GM12878 (cell line): ENCODE measurements at regions not wholly inside any gene's neighbourhood (a gene's known extent, or its start where the extent isn't known, plus 50 kb on each side); places are given as distances from the start of the nearest gene placed in this dataset.

ENCODE experiments used
- ATAC-seq: fragments of 200-7000 bp; cut with Tn5 transposase; 3 replicates; pipeline ENCODE4 v1.9.1; 2020; ENCODE audit warnings: mild to moderate bottlenecking, moderate library complexity
- BruUV-seq: library from RNA; stranded (reverse); fragments of 400-500 nt; replicated peaks from 2 replicates; lab custom pipeline; 2021; lab: Mats Ljungman, UMichigan
- CTCF ChIA-PET: fragments of 300-600 bp; sonication (Branson Sonifier 250); formaldehyde crosslinking; extraction: SDS; loops from one replicate; lab custom pipeline; 2021; ENCODE audit warnings: inconsistent platforms; lab: Yijun Ruan, JAX
- POLR2A ChIA-PET: fragments of 350-600 bp; formaldehyde crosslinking; extraction: SDS; loops from one replicate; lab custom pipeline; 2021; ENCODE audit warnings: inconsistent platforms; lab: Charles Lee
- RAD21 ChIA-PET: fragments of 300-600 bp; sonication (Branson Sonifier 250); formaldehyde crosslinking; loops from one replicate; lab custom pipeline; 2023; ENCODE audit warnings: antibody characterized with exemption; ENCODE audit not compliant: unreplicated experiment; lab: Charles Lee
- SMC1A ChIA-PET: fragments of 300-600 bp; sonication (Branson Sonifier 250); formaldehyde crosslinking; loops from one replicate; lab custom pipeline; 2023; ENCODE audit not compliant: unreplicated experiment, uncharacterized antibody; lab: Charles Lee
- DNase-seq: peaks from one replicate; pipeline ENCODE4 v3.0.0-alpha.2; 2011; ENCODE audit warnings: low read depth, low spot score
- FAIRE-seq: peaks from 3 replicates; lab custom pipeline; 2011; peaks lifted over from hg19 to GRCh38; lab: Jason Lieb, UNC
- H2AFZ ChIP-seq: 2 replicates; pipeline ENCODE4 v1.6.0; 2011; ENCODE audit warnings: low read depth, low read length, control low read depth; ENCODE audit not compliant: control insufficient read depth
- H3K27ac ChIP-seq: 2 replicates; pipeline ENCODE4 v1.5.1; 2011; ENCODE audit warnings: control low read depth; ENCODE audit not compliant: control insufficient read depth, insufficient read depth
- H3K27me3 ChIP-seq, 2 experiments: replicated peaks in 1 of 2; 2 replicates each; pipeline versions ENCODE4 v1.6.0 to v1.6.1; 2011; ENCODE audit warnings: low read length in 1 of 2; ENCODE audit not compliant: control insufficient read depth in 2 of 2, insufficient read depth in 2 of 2
- H3K36me3 ChIP-seq, 2 experiments: 2 replicates each; pipeline ENCODE4 v1.5.1; 2011; ENCODE audit warnings: low read length in 1 of 2; ENCODE audit not compliant: control insufficient read depth in 2 of 2, insufficient read depth in 2 of 2
- H3K4me1 ChIP-seq: 2 replicates; pipeline ENCODE4 v1.6.1; 2011; ENCODE audit warnings: mild to moderate bottlenecking, low read length, moderate library complexity, mixed read lengths; ENCODE audit not compliant: control insufficient read depth, insufficient read depth
- H3K4me2 ChIP-seq: 2 replicates; pipeline ENCODE4 v1.6.0; 2011; ENCODE audit warnings: control low read depth; ENCODE audit not compliant: control insufficient read depth, insufficient read depth
- H3K4me3 ChIP-seq: fragments of 200-600 bp; sonication (generic); 2 replicates; pipeline ENCODE4 v1.5.1; 2016
- H3K79me2 ChIP-seq: 2 replicates; pipeline ENCODE4 v1.6.0; 2011; ENCODE audit warnings: low read length; ENCODE audit not compliant: control insufficient read depth, insufficient read depth
- H3K9ac ChIP-seq: 2 replicates; pipeline ENCODE4 v1.8.0; 2011; ENCODE audit warnings: low read length, control low read depth, mixed read lengths; ENCODE audit not compliant: control insufficient read depth, insufficient read depth
- H3K9me3 ChIP-seq: replicated peaks from 3 replicates; pipeline ENCODE4 v1.5.1; 2011; ENCODE audit warnings: mild to moderate bottlenecking, low read length; ENCODE audit not compliant: control insufficient read depth, insufficient read depth
- H4K20me1 ChIP-seq: 2 replicates; pipeline ENCODE4 v1.6.0; 2011; ENCODE audit not compliant: control insufficient read depth, insufficient read depth
- BHLHE40 ChIP-seq, 2 experiments: fragments of 450-650 bp in 1 of 2; IDR thresholded peaks; 2 replicates each; pipeline ENCODE4 v1.6.1; 2011 to 2017; ENCODE audit warnings: low read depth in 2 of 2, borderline replicate concordance in 1 of 2, improper control_type of control experiment in 1 of 2, low read length in 1 of 2, mild to moderate bottlenecking in 1 of 2
- IKZF1 ChIP-seq: fragments of 450-650 bp; conservative IDR thresholded peaks from 2 replicates; pipeline ENCODE4 v1.6.1; 2017; ENCODE audit warnings: antibody characterized with exemption, mild to moderate bottlenecking
- JUNB ChIP-seq: IDR thresholded peaks from 2 replicates; pipeline ENCODE4 v1.6.1; 2016; ENCODE audit warnings: antibody characterized with exemption, mild to moderate bottlenecking
- MTA2 ChIP-seq: fragments of 450-650 bp; IDR thresholded peaks from 2 replicates; pipeline ENCODE4 v1.6.1; 2016; ENCODE audit warnings: low read depth, mild to moderate bottlenecking, moderate library complexity
- MYC ChIP-seq: IDR thresholded peaks from 2 replicates; pipeline ENCODE4 v1.6.1; 2011; ENCODE audit warnings: mild to moderate bottlenecking, low read length, moderate library complexity, inconsistent platforms; ENCODE audit not compliant: insufficient read depth, insufficient replicate concordance, insufficient read length, severe bottlenecking
- NR2C1 ChIP-seq: fragments of 450-650 bp; IDR thresholded peaks from 2 replicates; pipeline ENCODE4 v1.6.1; 2017; ENCODE audit warnings: antibody characterized with exemption, mild to moderate bottlenecking, moderate library complexity
- NR2F1 ChIP-seq: fragments of 450-650 bp; conservative IDR thresholded peaks from 2 replicates; pipeline ENCODE4 v1.6.1; 2017; ENCODE audit warnings: mild to moderate bottlenecking
- WGBS: methylation state at CpG from one replicate; pipeline ENCODE4 v1.1.6; 2016; ENCODE audit warnings: low lambda C conversion rate; ENCODE audit not compliant: insufficient replicate concordance, insufficient coverage; ENCODE audit errors: missing lambda C conversion rate; 5-methylcytosine and 5-hydroxymethylcytosine counted together
- in situ Hi-C: fragments of 300-500 bp; cut with MboI; formaldehyde crosslinking; loops from 9 replicates; pipeline ENCODE4 v1.14.3; 2018; ENCODE audit warnings: mixed read lengths
- intact Hi-C: fragments of 100-400 bp; cut with micrococcal nuclease; formaldehyde crosslinking; loops from one replicate; pipeline ENCODE4 v1.14.2; 2022; ENCODE audit not compliant: unreplicated experiment
- TF ChIP-seq, protein P1 (sequence below): fragments of 450-650 bp; IDR thresholded peaks from 2 replicates; pipeline ENCODE4 v1.6.1; 2017; ENCODE audit warnings: mild to moderate bottlenecking, moderate library complexity

DNA sequence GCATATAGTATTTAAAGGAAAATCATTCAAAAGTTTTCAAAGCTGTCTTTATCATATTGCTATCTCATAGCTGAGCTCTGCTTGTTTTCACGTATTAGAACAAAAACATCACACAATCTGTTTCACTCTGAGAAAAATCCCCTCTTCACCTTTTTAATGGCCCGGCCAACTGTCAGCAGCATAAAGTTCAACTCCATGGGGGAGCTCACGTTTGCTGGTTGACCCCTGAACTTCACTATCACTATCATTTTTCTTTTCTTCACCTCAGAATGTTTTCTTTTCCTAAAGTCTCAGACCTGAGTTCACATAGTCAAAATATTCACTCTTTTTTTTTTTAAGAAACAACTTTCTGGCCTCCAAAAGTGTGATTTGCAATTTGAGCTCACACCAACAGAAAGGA lies 374.4 kb upstream of the MARCKS start:
- RAD21 ChIA-PET = interaction anchor here (0.8 to 1.2 kb wide), 3 partner anchors 138 to 154 kb away, joined by 3 to 6 read pairs (median 4); no protein-coding TSS in a partner anchor
- Histone ChIP-seq H3K36me3 (no peaks in the 10 kb centered on the region), H3K4me1 (no peaks in the 10 kb centered on the region), H3K9ac (no peak overlapping the region), H3K4me3 (no peak overlapping the region), H4K20me1 (no peaks in the 10 kb centered on the region), H2AFZ (no peak overlapping the region; the same call in 1 of the 2 replicates), H3K27me3 (no peaks in the 10 kb centered on the region), H3K9me3 (no peaks in the 10 kb centered on the region), H3K27ac (no peak overlapping the region), H3K79me2 (no peaks in the 10 kb centered on the region), H3K4me2 (no peak overlapping the region)
- 49% methylated on average over 3 of the region's 3 CpGs for WGBS
- BruUV-seq = no TSS peak
- intact Hi-C loops (no loop called here), in situ Hi-C loops (no loop called here)
- SMC1A ChIA-PET = interaction anchor here (0.7 to 1.4 kb wide), 5 partner anchors 8 to 143 kb away, joined by 3 to 4 read pairs (median 3); no protein-coding TSS in a partner anchor
- CTCF ChIA-PET = interaction anchor here (0.7 to 1.0 kb wide), 3 partner anchors 27 to 396 kb away, joined by 3 to 5 read pairs (median 3); no protein-coding TSS in a partner anchor
- DNase-seq (no peak), FAIRE-seq (no peak), ATAC-seq (peak; percentile 42; the same call in 2 of the 3 replicates)
- POLR2A ChIA-PET = interaction anchor here (0.5 kb wide), 1 partner anchor 150 kb away, joined by 5 read pairs; no protein-coding TSS in a partner anchor
- TF ChIP-seq JUNB (no peak), MYC (no peak), BHLHE40 (IDR thresholded peaks at IDR 0.05; ENCODE audit: borderline replicate concordance in 1 of 2, low read depth in 2 of 2, low read length in 1 of 2) (peak in 1 of 2 experiments; percentile 76; a peak in 2 of 4 replicates), MTA2 (no peak), NR2C1 (peak; percentile 80), NR2F1 (peak; percentile 86), IKZF1 (0 out of 2 replicates have a peak, but pooled peaks have one; percentile 8)
- TF ChIP-seq, protein P1, sequence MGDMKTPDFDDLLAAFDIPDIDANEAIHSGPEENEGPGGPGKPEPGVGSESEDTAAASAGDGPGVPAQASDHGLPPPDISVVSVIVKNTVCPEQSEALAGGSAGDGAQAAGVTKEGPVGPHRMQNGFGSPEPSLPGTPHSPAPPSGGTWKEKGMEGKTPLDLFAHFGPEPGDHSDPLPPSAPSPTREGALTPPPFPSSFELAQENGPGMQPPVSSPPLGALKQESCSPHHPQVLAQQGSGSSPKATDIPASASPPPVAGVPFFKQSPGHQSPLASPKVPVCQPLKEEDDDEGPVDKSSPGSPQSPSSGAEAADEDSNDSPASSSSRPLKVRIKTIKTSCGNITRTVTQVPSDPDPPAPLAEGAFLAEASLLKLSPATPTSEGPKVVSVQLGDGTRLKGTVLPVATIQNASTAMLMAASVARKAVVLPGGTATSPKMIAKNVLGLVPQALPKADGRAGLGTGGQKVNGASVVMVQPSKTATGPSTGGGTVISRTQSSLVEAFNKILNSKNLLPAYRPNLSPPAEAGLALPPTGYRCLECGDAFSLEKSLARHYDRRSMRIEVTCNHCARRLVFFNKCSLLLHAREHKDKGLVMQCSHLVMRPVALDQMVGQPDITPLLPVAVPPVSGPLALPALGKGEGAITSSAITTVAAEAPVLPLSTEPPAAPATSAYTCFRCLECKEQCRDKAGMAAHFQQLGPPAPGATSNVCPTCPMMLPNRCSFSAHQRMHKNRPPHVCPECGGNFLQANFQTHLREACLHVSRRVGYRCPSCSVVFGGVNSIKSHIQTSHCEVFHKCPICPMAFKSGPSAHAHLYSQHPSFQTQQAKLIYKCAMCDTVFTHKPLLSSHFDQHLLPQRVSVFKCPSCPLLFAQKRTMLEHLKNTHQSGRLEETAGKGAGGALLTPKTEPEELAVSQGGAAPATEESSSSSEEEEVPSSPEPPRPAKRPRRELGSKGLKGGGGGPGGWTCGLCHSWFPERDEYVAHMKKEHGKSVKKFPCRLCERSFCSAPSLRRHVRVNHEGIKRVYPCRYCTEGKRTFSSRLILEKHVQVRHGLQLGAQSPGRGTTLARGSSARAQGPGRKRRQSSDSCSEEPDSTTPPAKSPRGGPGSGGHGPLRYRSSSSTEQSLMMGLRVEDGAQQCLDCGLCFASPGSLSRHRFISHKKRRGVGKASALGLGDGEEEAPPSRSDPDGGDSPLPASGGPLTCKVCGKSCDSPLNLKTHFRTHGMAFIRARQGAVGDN = peak; percentile 69
